GM13976 (cell line): ENCODE measurements at regions not wholly inside any gene's neighbourhood (a gene's known extent, or its start where the extent isn't known, plus 50 kb on each side); places are given as distances from the start of the nearest gene placed in this dataset.

Experiments
- DNase-seq: peaks from one replicate; pipeline ENCODE4 v3.0.0; 2012; ENCODE audit warnings: low spot score
- in situ Hi-C: fragments of 300-500 bp; cut with MboI; formaldehyde crosslinking; loops from one replicate; pipeline ENCODE4 v1.12.0; 2022; ENCODE audit warnings: low sequenced_read_pairs, mixed read lengths, inconsistent platforms; ENCODE audit not compliant: unreplicated experiment
- TF ChIP-seq, protein P1 (sequence below): IDR thresholded peaks from 2 replicates; pipeline ENCODE4 v1.5.1; 2012; ENCODE audit warnings: borderline replicate concordance, mild to moderate bottlenecking; ENCODE audit not compliant: insufficient read depth; ENCODE audit errors: extremely low read depth, missing control alignments, control extremely low read depth

DNA sequence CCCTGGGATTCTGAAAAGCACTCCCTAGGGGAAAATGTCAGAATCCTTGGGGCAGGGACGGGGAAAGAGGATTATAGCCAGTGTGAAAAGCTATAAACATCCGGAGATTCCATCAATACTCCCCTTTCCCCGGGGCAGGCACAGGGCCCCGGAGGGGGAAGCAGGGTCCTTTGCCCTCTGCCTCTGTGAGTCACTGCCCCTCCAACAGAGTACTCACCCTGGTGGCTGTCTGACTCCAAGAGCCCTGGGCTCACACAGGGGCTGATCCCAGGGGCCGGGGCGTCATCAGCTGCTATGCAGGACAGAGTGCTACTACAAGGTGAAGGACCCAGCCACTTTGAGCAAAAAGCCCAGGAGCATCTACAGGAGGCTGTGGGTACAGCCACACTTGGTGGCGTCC is 133.0 kb upstream of the PRR20G start:
- TF ChIP-seq, protein P1, sequence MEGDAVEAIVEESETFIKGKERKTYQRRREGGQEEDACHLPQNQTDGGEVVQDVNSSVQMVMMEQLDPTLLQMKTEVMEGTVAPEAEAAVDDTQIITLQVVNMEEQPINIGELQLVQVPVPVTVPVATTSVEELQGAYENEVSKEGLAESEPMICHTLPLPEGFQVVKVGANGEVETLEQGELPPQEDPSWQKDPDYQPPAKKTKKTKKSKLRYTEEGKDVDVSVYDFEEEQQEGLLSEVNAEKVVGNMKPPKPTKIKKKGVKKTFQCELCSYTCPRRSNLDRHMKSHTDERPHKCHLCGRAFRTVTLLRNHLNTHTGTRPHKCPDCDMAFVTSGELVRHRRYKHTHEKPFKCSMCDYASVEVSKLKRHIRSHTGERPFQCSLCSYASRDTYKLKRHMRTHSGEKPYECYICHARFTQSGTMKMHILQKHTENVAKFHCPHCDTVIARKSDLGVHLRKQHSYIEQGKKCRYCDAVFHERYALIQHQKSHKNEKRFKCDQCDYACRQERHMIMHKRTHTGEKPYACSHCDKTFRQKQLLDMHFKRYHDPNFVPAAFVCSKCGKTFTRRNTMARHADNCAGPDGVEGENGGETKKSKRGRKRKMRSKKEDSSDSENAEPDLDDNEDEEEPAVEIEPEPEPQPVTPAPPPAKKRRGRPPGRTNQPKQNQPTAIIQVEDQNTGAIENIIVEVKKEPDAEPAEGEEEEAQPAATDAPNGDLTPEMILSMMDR: no peak
- peak; percentile 13 for DNase-seq
- in situ Hi-C loops: no loop called here

DNA sequence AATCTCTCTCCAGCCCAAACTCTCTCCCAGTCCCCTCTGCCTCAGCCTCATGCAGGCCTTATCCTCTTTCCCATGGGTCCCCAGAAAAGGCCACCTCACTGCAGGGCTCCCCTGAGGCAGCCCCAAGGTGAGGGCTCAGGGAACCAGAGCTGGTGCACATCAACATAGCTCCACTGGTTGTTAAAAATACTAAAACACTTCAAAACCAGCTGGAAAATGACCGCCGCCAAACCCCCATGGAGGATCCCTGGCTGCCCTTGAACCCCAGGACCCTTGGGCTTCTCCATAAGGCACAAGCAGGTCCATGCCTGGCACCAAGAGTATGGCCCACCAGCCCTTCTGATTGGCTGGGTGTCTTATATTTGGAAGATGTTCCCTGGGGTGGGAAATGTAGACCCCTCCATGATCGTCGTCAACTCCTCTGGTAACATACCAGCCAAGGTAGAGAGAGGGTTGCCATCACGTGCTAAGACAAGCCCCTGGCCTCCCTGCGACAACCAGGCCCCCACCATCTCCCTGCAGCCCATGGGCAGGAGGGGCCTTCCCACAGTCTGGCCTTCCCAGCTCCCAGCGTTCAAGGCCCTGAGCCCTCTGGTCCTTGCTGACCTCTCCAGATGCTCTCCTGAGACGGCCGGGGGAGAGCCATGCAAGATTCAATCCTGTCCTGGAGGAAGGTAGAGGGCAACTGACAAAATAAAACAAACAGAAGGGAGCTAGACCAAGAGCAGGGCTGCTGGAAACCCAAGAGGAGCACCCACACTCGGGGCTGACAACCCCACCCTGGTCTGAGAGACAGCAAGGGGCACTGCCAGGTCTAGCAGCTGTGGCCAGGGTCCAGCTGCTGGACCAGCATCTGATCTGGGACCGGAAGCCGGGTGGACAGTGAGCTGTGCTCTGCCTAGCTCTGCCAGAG is 132.1 kb upstream of the PRR20G start:
- TF ChIP-seq, protein P1: no peak
- in situ Hi-C loops: no loop called here
- peak; percentile 13 for DNase-seq

DNA sequence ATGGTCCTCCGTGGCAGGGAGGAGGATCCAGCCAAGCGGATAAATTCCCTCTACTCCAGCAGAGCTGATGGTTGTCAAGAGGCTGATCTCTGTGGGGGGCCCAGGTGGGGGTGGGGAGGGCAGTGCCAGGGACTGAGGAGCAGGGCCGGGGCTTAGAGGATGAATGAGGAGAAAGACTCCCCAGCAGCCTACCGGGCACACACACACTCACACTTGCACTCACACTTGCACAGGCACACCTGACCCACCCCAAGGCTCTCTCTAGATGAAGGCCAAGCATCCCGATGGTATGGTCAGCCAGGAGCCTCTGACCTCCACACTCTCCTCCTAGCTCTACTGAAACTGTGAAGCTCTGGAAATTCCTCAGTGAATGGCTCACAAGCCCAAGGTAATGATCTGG is 131.3 kb upstream of the PRR20G start:
- in situ Hi-C loops: no loop called here
- DNase-seq: peak; percentile 8
- TF ChIP-seq, protein P1: no peak

DNA sequence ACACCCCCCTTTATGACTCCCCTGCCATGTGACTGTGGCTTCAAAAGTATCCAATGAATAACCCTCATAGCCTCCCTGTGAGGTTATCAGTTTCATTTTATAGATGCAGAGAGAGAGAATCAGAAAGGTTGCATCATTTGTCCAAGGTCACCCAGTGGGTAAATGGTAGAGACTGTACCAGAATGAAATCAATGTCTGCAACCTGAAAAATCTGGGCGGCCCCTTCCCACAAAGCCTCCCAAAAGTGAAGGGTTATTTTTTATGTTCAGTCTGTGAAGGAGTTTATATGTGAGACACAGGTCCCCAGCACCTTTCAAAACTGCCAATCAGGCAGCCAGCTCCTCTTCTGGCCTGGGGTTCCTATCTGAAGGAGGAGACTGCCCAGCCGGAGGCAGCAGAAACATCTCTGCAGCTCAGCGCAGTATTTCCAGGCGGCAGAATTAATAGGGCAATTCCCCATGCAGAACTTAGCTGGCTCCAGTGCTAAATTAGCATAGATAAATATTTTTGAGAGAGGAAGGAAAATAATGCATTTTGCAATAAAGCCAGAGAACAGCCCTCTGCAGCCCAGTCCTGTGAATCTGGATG is 130.8 kb upstream of the PRR20G start:
- TF ChIP-seq, protein P1: no peak
- no peak for DNase-seq
- in situ Hi-C loops: no loop called here

DNA sequence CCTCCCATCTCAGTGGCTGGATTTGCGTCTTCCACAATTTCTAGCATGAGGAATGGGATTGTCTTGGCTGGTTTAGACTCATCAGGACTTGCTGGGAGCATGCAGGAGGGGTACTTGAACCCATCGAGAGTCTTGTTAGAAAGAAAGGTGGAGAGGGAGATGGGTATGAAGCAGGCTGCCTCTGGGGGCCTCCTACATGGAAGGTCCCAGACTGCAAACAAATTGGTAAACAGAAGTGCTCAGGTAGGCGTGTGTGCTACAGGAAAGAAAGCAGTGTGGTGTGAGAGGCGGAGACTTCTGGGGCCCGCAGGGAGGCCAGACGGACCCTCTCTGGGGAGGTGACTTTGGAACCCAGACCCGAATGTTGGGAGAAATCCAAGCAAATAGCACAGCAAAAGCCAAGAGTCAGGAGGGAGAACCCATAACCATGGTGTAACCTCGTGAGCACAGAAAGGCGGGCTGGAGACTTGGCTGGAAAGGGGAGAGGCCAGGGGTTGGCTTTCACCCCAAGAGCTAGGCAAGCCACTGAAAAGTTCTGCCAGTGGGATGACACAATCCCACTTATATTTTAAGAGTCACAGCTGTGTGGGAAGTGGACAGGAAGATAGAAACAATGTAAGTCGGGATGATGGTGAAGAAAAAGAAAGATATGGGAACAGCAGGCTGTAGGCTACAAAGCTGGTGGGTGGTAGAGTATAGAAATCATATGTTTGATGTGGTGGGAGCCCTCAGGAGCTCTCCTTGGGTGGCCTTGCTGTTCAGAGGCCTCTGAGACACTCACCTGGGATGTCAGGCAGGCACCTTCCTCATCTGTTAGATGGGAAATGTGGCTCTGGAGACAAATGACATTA is 130.1 kb upstream of the PRR20G start:
- no peak for DNase-seq
- in situ Hi-C loops: no loop called here
- TF ChIP-seq, protein P1: no peak

DNA sequence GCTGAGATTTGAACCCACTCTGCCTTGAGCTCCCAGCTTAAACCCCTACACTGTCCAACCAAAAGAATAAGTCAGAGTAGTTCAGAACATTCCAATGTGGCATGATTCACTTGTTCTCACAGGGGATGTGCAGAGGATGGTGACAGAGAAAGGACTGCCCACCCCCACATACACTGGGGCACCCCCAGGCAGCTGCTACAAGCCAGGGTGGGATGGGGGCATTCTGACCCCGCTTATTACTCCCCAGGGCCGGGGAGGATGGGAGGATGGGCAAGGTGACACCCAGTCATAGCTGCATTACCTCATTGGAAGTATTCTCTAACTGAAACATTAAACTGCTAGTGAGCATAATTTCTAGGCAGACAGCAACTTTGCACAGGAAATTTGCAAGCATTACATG is 126.0 kb upstream of the PRR20G start:
- TF ChIP-seq, protein P1: no peak
- no peak for DNase-seq
- in situ Hi-C loops: no loop called here
